OCI-LY7 (cell line): ENCODE measurements at regions not wholly inside any gene's neighbourhood (a gene's known extent, or its start where the extent isn't known, plus 50 kb on each side); places are given as distances from the start of the nearest gene placed in this dataset.
"Not testable (repeated sequence)": the region's sequence is repeated elsewhere in the genome, so short reads cannot be mapped to it uniquely, and the experiment has no call there.

ENCODE experiments used
- BruUV-seq: library from RNA; stranded (reverse); fragments of 400-500 nt; replicated peaks from 2 replicates; lab custom pipeline; 2021; lab: Mats Ljungman, UMichigan
- CTCF ChIA-PET: fragments of 300-600 bp; sonication (Branson Sonifier 250); formaldehyde crosslinking; loops from one replicate; lab custom pipeline; 2022; ENCODE audit warnings: antibody characterized with exemption; ENCODE audit not compliant: unreplicated experiment; lab: Charles Lee
- POLR2A ChIA-PET: fragments of 300-600 bp; sonication (Branson Sonifier 250); formaldehyde crosslinking; loops from one replicate; lab custom pipeline; 2022; ENCODE audit warnings: antibody characterized with exemption; lab: Charles Lee
- DNase-seq: peaks from one replicate; pipeline ENCODE4 v3.0.0-alpha.2; 2015; ENCODE audit warnings: low spot score
- H2AFZ ChIP-seq: fragments of 200-600 bp; sonication (generic), shearing (Covaris generic); 2 replicates; pipeline ENCODE4 v1.6.1; 2014; ENCODE audit warnings: mild to moderate bottlenecking, antibody characterized with exemption, low read length, moderate library complexity
- H3K27ac ChIP-seq: fragments of 200-600 bp; sonication (generic); 2 replicates; pipeline ENCODE4 v1.5.1; 2014; ENCODE audit warnings: mixed run types, low read depth, mild to moderate bottlenecking, moderate library complexity, low read length, inconsistent platforms; ENCODE audit not compliant: poor library complexity, severe bottlenecking
- H3K36me3 ChIP-seq: fragments of 200-600 bp; sonication (generic); 2 replicates; pipeline ENCODE4 v1.6.1; 2014; ENCODE audit warnings: mild to moderate bottlenecking, antibody characterized with exemption, low read length, moderate library complexity, mixed read lengths; ENCODE audit not compliant: insufficient read depth
- H3K4me1 ChIP-seq: fragments of 200-600 bp; sonication (generic); 2 replicates; pipeline ENCODE4 v1.5.1; 2014; ENCODE audit warnings: mild to moderate bottlenecking, low read length; ENCODE audit not compliant: insufficient read depth, poor library complexity, severe bottlenecking
- H3K4me2 ChIP-seq: fragments of 200-600 bp; sonication (generic); 2 replicates; pipeline ENCODE4 v1.6.1; 2014; ENCODE audit warnings: mild to moderate bottlenecking, low read length
- H3K4me3 ChIP-seq: fragments of 200-600 bp; sonication (generic); 2 replicates; pipeline ENCODE4 v1.5.1; 2014; ENCODE audit warnings: mild to moderate bottlenecking, low read depth, low read length; ENCODE audit not compliant: poor library complexity, severe bottlenecking
- H3K79me2 ChIP-seq: fragments of 200-600 bp; sonication (generic); 2 replicates; pipeline ENCODE4 v1.6.1; 2016; ENCODE audit warnings: low read depth, mild to moderate bottlenecking, low read length, moderate library complexity, mixed read lengths; ENCODE audit not compliant: insufficient read depth
- H3K9me2 ChIP-seq: fragments of 200-600 bp; sonication (generic); 2 replicates; pipeline ENCODE4 v1.6.1; 2016; ENCODE audit warnings: mild to moderate bottlenecking, low read length, mixed read lengths; ENCODE audit not compliant: insufficient read depth
- H3K9me3 ChIP-seq: fragments of 200-600 bp; sonication (generic); 2 replicates; pipeline ENCODE4 v1.6.1; 2014; ENCODE audit warnings: mild to moderate bottlenecking, mixed run types, low read length, mixed read lengths
- H4K20me1 ChIP-seq: fragments of 200-600 bp; sonication (generic); 2 replicates; pipeline ENCODE4 v1.6.1; 2014; ENCODE audit warnings: mild to moderate bottlenecking, antibody characterized with exemption, low read length, moderate library complexity, mixed read lengths; ENCODE audit not compliant: insufficient read depth
- CTCF ChIP-seq: fragments of 200-600 bp; sonication (generic); conservative IDR thresholded peaks from 2 replicates; pipeline ENCODE4 v1.5.1; 2014; ENCODE audit warnings: mild to moderate bottlenecking, antibody characterized with exemption, low read length, moderate library complexity, mixed read lengths
- EZH2phosphoT487 ChIP-seq: fragments of 200-600 bp; sonication (generic); IDR thresholded peaks from 2 replicates; pipeline ENCODE4 v1.6.1; 2018; ENCODE audit warnings: low read depth, borderline replicate concordance, mild to moderate bottlenecking, mixed run types, antibody characterized with exemption, low read length, moderate library complexity, mixed read lengths
- intact Hi-C: fragments of 100-400 bp; cut with micrococcal nuclease; formaldehyde crosslinking; loops from one replicate; pipeline ENCODE4 v1.10.0; 2022; ENCODE audit not compliant: unreplicated experiment

- intact Hi-C loops, result no loop called here
- ChIA-PET CTCF (no interaction called here), POLR2A (no interaction called here)
Measured at GRCh38 chrX:9298221-9298620, 166.6 kb upstream of the TBL1X start.

DNA sequence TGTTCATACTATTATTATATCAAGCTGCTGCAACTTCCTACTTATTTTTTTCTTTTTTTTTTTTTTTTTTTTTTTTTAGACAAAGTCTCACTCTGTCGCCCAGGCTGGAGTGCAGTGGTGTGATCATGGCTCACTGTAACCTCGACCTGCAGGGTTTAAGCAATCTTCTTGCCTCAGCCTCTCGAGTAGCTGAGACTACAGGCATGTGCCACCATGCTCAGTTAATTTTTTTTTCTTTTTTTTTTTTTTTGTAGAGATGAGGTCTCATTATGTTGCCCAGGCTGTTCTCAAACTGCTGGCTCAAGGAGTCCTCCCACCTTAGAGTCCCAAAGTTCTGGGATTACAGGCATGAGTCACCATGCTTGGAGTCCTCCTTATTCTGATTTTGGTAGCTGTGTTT, 165.2 kb upstream of the TBL1X start:
- H3K9me2 ChIP-seq, DNase-seq, H4K20me1 ChIP-seq, H2AFZ ChIP-seq, intact Hi-C loops, BruUV-seq, H3K4me2 ChIP-seq, H3K9me3 ChIP-seq, H3K4me3 ChIP-seq, H3K27ac ChIP-seq, H3K36me3 ChIP-seq, H3K79me2 ChIP-seq, CTCF ChIA-PET, H3K4me1 ChIP-seq: not testable (repeated sequence)
- POLR2A ChIA-PET, result interaction anchor here (0.7 kb wide), 2 partner anchors 211 to 1724 kb away, joined by 3 to 4 read pairs; no protein-coding TSS in a partner anchor

More at GRCh38 chrX:9298221-9298620, 166.6 kb upstream of the TBL1X start:
- no peaks in the 10 kb centered on the region for H4K20me1 ChIP-seq
- H3K79me2 ChIP-seq, result no peaks in the 10 kb centered on the region
- no TSS peak for BruUV-seq
- H3K9me2 ChIP-seq, result no peaks in the 10 kb centered on the region
- no peak overlapping the region for H3K27ac ChIP-seq
- H3K4me2 ChIP-seq, result no peak overlapping the region
- H3K4me3 ChIP-seq, result no peak overlapping the region
- no peaks in the 10 kb centered on the region for H3K9me3 ChIP-seq
- no peak for DNase-seq
- TF ChIP-seq EZH2phosphoT487, result no peak
- no peak for TF ChIP-seq CTCF
- H3K4me1 ChIP-seq, result no peaks in the 10 kb centered on the region
- no peaks in the 10 kb centered on the region for H3K36me3 ChIP-seq
- H2AFZ ChIP-seq, result no peak overlapping the region

DNA sequence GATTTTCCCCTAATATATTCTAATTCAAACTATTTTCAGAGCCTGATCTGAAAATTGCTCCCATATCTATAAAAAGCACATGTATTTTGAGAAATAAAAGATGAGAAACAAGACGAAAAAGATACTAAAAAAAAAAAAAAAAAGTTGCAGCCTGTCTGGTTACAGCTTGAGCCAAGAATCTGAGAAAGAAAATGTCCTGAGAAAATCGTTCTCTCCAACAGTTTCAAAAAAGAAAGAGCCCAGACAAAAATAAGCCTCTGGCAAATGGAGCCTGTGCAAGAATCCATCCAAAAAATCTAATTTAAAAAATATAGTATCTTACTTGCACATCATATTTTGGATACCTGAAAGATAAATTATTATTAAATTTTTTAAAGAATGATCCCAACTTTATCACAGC, 163.0 kb upstream of the TBL1X start:
- Histone ChIP-seq H3K27ac (no peak overlapping the region), H3K4me3 (no peak overlapping the region), H3K4me1 (no peaks in the 10 kb centered on the region), H3K9me3 (no peaks in the 10 kb centered on the region), H4K20me1 (no peaks in the 10 kb centered on the region), H3K9me2 (no peaks in the 10 kb centered on the region), H3K4me2 (no peak overlapping the region), H3K36me3 (no peaks in the 10 kb centered on the region), H3K79me2 (no peaks in the 10 kb centered on the region), H2AFZ (no peak overlapping the region)
- no peak for TF ChIP-seq EZH2phosphoT487
- no peak for TF ChIP-seq CTCF
- no peak for DNase-seq
- intact Hi-C loops, result no loop called here
- CTCF ChIA-PET, result no interaction called here
- POLR2A ChIA-PET, result no interaction called here
- BruUV-seq, result no TSS peak
